ENCODE measurements at regions not wholly inside any gene's neighbourhood (a gene's known extent, or its start where the extent isn't known, plus 50 kb on each side); places are given as distances from the start of the nearest gene placed in this dataset.

DNA sequence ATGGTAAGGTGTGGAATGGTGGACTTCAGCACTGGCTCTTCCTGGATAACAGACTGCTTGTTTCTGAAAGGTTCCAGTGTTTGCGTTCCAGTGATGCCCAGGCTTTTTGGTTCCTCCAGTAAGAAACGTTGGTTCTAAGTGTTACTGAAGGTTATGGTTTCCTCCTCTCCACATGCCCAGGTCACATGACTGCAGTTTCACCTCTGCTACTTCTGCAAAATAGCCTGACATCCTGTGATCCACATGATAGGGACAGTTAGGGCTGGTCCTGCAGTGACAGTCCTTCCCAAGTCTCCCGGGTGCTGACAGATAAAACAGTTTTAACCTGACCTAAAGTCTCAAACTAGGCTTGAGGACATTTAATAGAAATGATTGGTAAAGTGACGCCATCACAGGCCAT is 132.2 kb upstream of the CST7 start:
- no peak for DNase-seq
- Histone ChIP-seq H3K4me1 (ENCODE audit: insufficient read depth) (no peaks in the 10 kb centered on the region), H3K4me3 (no peak overlapping the region), H3K9me3 (no peaks in the 10 kb centered on the region), H3K27me3 (no peaks in the 10 kb centered on the region), H3K36me3 (no peaks in the 10 kb centered on the region), H3K27ac (no peak overlapping the region)
- TF ChIP-seq POLR2A (IDR thresholded peaks at IDR 0.05) (no peak), EP300 (IDR thresholded peaks at IDR 0.05) (no peak)
- intact Hi-C loops (cut with DNase I), result no loop called here
- 64 to 74% (median 70%) methylated on average over 4 of the region's 4 CpGs for WGBS, 3 donors

DNA sequence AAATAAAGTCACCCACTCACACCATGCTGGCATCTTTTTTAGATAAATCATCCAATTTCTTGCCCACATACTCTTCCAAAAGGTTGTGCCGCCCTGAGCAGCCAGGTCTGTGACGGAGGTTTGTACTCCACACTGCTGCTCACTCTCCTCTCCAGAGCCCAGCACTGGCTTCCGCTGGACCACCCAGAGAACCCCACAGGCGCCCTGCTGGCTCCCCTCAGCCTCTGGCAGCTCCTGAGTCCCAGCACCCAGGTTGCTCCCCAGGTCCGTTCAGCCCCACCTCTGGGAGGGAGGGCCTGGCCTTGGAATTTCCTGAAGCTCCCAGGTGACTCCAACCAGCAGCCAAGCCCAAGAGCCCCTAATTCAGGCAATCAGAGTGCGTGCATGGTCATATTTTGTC is 131.7 kb upstream of the CST7 start:
- no peaks in the 10 kb centered on the region for H3K4me1 ChIP-seq (ENCODE audit: insufficient read depth)
- no peaks in the 10 kb centered on the region for H3K27me3 ChIP-seq
- H3K9me3 ChIP-seq, result no peaks in the 10 kb centered on the region
- H3K4me3 ChIP-seq, result no peak overlapping the region
- 65 to 85% (median 84%) methylated on average over 6 of the region's 6 CpGs for WGBS, 3 donors
- DNase-seq, result no peak
- H3K27ac ChIP-seq, result no peak overlapping the region
- intact Hi-C loops (cut with DNase I), result no loop called here
- TF ChIP-seq POLR2A (IDR thresholded peaks at IDR 0.05) (no peak), EP300 (IDR thresholded peaks at IDR 0.05) (no peak)
- TF ChIP-seq, protein P1, sequence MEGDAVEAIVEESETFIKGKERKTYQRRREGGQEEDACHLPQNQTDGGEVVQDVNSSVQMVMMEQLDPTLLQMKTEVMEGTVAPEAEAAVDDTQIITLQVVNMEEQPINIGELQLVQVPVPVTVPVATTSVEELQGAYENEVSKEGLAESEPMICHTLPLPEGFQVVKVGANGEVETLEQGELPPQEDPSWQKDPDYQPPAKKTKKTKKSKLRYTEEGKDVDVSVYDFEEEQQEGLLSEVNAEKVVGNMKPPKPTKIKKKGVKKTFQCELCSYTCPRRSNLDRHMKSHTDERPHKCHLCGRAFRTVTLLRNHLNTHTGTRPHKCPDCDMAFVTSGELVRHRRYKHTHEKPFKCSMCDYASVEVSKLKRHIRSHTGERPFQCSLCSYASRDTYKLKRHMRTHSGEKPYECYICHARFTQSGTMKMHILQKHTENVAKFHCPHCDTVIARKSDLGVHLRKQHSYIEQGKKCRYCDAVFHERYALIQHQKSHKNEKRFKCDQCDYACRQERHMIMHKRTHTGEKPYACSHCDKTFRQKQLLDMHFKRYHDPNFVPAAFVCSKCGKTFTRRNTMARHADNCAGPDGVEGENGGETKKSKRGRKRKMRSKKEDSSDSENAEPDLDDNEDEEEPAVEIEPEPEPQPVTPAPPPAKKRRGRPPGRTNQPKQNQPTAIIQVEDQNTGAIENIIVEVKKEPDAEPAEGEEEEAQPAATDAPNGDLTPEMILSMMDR (IDR thresholded peaks at IDR 0.05), result no peak
- H3K36me3 ChIP-seq, result no peaks in the 10 kb centered on the region

DNA sequence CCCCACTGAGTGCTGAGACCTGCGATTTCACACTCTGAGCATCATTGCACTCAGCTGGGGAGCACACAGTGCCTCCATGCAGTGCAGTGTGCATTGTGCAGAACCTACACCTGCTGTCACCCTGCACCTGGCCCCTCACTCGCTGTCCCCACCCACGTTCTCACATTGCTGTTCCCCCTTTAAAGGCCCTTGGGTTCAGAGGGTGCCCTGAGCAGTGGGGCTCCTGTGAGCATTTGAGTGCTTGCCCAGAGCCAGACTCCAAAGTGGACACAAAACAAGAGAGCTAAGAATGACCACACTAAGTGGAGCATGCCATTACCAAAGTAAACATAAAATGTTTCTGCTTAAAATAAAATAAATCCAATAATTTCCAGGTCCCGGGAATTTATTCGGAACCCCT is 131.0 kb upstream of the CST7 start:
- 79 to 89% (median 86%) methylated on average over 5 of the region's 5 CpGs for WGBS, 3 donors
- Histone ChIP-seq H3K36me3 (no peaks in the 10 kb centered on the region), H3K4me1 (ENCODE audit: insufficient read depth) (no peaks in the 10 kb centered on the region), H3K9me3 (no peaks in the 10 kb centered on the region), H3K27ac (no peak overlapping the region), H3K4me3 (no peak overlapping the region), H3K27me3 (no peaks in the 10 kb centered on the region)
- DNase-seq, result no peak
- no peak for TF ChIP-seq POLR2A (IDR thresholded peaks at IDR 0.05)
- TF ChIP-seq, protein P1 (IDR thresholded peaks at IDR 0.05), result no peak
- no peak for TF ChIP-seq EP300 (IDR thresholded peaks at IDR 0.05)
- intact Hi-C loops (cut with DNase I), result no loop called here

DNA sequence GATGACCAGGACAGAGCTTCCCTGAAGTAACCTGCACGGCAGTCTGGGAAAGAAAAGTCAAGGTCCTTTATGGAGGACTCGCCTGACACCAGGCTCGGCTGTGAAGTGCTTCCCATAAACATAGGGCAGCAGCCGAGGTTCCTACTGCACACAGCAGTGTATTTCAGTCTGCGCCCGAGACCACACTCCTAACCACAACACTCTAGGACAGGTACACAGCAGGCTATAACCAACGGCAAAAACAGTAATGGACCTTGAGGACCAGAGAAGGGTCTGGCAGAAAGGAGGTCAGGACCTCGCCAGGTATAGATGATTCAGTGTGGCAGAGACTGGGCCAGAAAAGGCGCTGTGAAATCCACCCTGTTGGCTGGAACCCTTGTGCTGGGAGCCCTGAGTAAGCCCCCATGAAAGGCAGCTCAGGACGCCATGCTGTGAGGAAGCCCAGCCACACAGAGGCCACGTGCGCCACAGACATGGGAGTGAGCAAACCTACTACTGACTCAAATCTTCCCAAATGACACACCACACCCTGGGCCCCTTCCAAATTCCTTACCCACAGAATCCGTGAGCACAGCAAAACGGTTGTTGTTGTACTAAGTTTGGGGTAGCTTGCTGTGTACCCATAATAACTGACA is 129.6 kb upstream of the CST7 start:
- TF ChIP-seq POLR2A (IDR thresholded peaks at IDR 0.05) (no peak), EP300 (IDR thresholded peaks at IDR 0.05) (no peak)
- TF ChIP-seq, protein P1 (IDR thresholded peaks at IDR 0.05), result no peak
- Histone ChIP-seq H3K4me1 (ENCODE audit: insufficient read depth) (no peaks in the 10 kb centered on the region), H3K4me3 (no peak overlapping the region), H3K9me3 (no peaks in the 10 kb centered on the region), H3K36me3 (no peaks in the 10 kb centered on the region), H3K27me3 (no peaks in the 10 kb centered on the region), H3K27ac (no peak overlapping the region)
- 80 to 87% (median 85%) methylated on average over 14 of the region's 14 CpGs for WGBS, 3 donors
- intact Hi-C loops (cut with DNase I), result no loop called here
- DNase-seq, result no peak

DNA sequence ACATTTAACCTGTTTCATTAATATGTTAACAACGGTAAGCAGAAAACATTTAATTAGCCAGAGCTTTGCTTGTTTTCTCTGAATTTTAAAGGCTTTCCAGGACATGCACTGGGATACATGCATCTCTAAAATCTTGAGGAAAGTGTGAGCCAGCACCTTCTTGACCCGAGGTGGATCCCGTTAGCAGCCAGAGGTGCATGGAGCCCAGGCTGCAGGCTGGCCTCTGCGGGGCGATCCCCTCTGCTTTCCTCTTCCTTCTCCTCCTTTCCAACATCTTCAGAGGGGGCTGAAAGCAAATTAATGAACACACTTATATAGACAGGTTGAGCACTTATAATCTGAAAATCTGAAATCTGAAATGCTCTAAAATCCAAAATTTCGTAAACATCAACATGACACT is 128.7 kb upstream of the CST7 start:
- H3K4me3 ChIP-seq, result no peak overlapping the region
- no peaks in the 10 kb centered on the region for H3K36me3 ChIP-seq
- H3K9me3 ChIP-seq, result no peaks in the 10 kb centered on the region
- TF ChIP-seq, protein P1 (IDR thresholded peaks at IDR 0.05), result no peak
- TF ChIP-seq POLR2A (IDR thresholded peaks at IDR 0.05) (no peak), EP300 (IDR thresholded peaks at IDR 0.05) (no peak)
- H3K27me3 ChIP-seq, result no peaks in the 10 kb centered on the region
- H3K4me1 ChIP-seq (ENCODE audit: insufficient read depth), result no peaks in the 10 kb centered on the region
- WGBS, 3 donors, result 86 to 93% (median 89%) methylated on average over 6 of the region's 6 CpGs
- DNase-seq, result no peak
- H3K27ac ChIP-seq, result no peak overlapping the region
- intact Hi-C loops (cut with DNase I), result no loop called here

All from ovary (tissue), 7 donors.